LoVo (cell line): ENCODE measurements at regions not wholly inside any gene's neighbourhood (a gene's known extent, or its start where the extent isn't known, plus 50 kb on each side); places are given as distances from the start of the nearest gene placed in this dataset.
"Not testable (repeated sequence)": the region's sequence is repeated elsewhere in the genome, so short reads cannot be mapped to it uniquely, and the experiment has no call there.

Source experiments
- DNase-seq: peaks from one replicate; pipeline ENCODE4 v3.0.0-alpha.2; 2016; ENCODE audit warnings: low spot score

DNA sequence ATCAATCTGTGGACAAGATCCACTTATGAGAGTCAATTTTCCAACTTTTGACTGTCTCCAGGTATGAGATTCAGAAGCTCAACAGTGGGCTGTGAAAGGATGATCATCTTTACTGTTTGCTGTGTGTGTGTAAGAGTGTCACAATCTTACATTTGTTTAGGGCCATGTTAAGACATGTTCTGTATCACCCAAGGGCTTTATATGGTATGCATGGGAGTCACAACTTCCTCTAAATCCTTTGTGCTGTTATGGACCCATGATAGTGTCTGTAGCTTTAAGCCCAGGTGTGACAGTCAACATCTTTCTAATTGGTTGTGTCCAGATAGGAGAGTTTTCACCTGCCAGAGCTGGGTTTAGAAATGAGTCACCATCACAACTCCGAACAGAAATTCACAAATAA, 70.2 kb downstream of the ZNF726 start:
- DNase-seq, result not testable (repeated sequence)

DNA sequence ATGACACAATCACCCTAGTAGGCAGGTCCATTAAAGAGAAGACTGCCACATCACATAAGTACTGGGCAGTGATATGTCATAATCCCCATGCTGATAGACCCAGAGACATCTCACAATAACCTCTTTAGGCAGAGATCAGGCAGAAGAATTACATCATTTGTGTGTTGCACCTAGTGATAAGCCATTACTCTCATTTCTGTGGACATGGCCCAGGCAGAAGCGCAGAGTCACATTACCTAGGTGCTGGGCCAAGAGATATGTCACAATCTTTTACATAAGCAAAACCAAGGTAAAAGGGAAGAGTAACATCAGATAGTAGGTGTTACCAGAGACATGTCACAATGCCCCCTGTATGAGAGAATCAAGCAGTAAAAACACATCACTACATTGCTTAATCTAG, 71.9 kb downstream of the ZNF726 start:
- DNase-seq, result no peak

DNA sequence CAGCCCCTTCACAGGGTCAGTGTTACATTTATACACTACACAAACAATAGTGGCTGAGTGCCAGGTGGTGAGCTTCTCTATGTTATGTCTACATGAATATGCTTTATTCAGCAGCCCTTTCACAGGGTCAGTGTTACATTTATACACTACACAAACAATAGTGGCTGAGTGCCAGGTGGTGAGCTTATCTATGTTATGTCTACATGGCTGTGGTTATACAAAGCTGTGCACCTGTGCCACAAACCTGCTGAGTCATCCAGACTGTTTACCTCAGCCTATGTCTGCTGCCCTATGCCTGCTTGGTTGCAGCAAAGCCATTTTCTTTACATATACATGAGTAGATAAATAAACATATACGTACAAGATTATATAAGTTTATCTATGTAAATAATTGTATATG, 76.5 kb downstream of the ZNF726 start:
- no peak for DNase-seq

GRCh38 chr19:23992348-23992747, 77.7 kb downstream of the ZNF726 start:
- no peak for DNase-seq

DNA sequence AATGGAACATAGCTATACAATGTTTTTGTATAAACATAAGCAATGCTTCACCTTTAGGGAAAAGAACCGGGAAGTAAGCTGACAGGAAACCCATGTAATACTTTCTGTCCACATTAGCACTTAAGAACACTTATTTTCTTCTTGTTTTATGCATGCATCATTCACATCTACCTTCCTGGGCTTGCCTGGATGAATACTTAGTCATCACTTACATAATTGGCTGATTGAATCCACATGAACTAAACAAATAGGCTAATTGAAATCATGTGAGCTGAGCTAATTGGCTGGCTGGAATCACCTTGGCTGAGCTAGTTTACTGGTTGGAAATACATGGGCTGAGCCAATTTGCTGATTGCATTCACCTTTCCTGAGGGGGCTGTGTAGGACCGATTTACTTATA, 78.8 kb downstream of the ZNF726 start:
- DNase-seq, result no peak

GRCh38 chr19:23996549-23996948, 81.9 kb downstream of the ZNF726 start:
- DNase-seq, result no peak

- DNase-seq, result no peak
These were observed 83.9 kb downstream of the ZNF726 start for GRCh38 chr19:23998568-23998967.

DNA sequence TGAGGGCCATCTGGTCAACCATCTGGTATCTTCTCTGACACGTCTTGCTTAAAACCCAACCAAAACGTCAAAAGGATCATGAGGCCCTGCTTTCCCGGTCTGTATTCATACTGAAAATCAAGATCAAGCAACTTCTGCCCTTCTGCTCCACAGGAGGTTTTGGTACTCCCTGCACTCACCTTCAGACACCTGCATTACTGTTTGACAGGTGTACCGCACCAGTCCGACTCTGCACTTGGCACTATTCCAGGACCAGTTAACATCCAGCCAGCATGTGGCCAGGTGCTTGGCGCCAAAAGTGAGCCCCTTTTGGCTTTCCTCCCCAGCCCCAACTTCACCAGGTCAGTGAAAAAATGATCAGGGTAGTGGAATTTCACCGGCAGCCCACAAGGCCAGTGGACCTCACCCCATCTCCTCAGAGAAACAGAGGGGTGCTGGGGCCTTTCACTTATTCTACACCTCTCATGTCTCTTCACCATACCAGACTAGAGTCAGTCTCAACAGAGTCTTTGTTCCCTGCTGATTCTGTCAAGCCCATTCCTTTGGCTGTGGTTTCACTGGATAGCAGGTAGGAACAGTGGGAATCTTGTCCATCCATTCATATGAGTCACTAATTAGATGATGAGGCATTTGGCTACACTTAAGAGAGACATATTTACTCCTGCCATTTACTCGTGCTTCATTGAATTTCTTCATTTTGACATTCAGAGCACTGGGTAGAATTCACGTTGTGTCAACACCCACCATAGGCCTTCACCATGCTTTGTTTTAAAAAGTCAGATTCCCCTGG, 85.3 kb downstream of the ZNF726 start:
- DNase-seq, result no peak

- no peak for DNase-seq
These were observed 86.0 kb downstream of the ZNF726 start for GRCh38 chr19:24000656-24001055.

- no peak for DNase-seq
These were observed 84.6 kb upstream of the ZNF254 start for GRCh38 chr19:24002256-24002945.

- no peak for DNase-seq
These were observed 83.5 kb upstream of the ZNF254 start for GRCh38 chr19:24003537-24003936.

GRCh38 chr19:24004166-24004565, 82.8 kb upstream of the ZNF254 start:
- no peak for DNase-seq

GRCh38 chr19:24029941-24030636, 56.9 kb upstream of the ZNF254 start:
- DNase-seq, result no peak

DNA sequence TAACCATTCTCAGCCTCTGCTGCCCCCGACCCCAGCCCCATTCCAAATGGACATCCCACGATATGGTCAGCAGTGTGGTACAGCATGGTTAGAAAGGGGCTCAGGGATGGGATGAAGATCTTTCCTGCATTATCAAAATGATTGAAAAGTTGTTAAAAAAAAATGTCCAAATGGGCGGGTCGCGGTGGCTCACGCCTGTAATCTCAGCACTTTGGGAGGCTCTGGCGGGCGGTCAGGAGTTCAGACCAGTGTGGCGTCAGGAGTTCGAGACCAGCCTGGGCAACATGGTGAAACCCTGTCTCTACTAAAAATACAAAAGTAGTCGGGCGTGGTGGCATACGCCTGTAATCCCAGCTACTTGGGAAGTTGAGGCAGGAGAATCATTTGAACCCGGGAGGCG, 54.3 kb upstream of the ZNF254 start:
- DNase-seq, result no peak

DNA sequence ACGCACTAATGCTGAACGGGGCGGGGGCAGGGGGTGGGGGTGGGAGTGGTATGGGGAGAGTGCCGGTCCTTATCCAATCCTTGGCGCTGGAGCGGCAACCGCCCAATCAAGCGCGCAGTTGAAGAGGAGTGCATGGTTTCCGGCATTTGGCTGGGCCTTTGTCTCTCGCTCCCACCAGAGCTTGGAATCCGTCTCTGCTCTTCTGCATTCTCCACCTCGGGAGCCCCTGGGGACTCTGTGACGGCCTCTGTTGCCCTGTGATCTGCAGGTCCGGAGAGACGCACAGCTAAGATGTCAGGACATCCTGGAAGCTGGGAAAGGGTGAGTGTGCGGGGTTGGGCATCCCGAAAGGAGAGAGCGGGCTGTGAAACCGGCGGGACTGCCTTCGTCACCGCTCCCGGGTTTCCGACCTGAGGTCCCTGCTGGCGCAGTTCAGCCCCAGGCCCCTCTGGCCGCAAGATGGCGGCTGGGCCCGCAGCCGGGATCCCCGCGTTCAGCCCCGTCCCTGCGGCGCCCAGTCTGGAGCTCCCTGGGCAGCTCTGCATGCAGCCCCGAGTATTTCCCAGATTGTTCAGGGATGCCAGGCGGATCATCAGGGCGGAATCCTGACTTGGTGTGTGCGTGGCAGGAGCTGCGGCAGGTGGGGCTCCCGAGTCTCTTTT, 53.6 kb upstream of the ZNF254 start:
- DNase-seq, result peak; percentile 9

GRCh38 chr19:24033963-24034342, 53.0 kb upstream of the ZNF254 start:
- DNase-seq, result no peak

DNA sequence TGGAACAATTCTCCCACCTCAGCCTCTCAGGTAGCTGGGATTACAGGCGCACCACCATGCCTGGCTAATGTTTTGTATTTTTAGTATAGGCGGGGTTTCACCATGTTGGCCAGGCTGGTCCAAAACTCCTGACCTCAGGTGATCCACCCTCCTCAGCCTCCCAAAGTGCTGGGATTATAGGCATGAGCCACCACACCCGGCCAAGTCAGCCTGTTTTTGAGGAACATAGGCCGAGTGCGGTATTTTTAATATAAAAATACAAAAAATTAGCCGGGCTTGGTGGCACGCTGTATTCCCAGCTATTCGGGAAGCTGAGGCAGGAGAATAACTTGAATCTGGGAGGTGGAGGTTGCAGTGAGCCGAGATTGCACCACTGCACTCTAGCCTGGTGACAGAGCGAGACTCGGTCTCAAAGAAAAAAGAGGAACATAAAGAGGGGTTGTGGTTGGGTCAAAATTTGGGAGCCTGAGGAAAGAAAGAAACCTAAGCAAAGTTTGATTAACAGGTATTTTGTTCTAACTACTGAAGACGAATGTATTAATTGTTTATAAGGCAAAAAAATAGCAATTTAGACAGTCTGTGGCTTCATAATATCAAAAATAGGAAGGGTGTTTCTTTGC, 51.6 kb upstream of the ZNF254 start:
- not testable (repeated sequence) for DNase-seq
